ENCODE measurements at regions not wholly inside any gene's neighbourhood (a gene's known extent, or its start where the extent isn't known, plus 50 kb on each side); places are given as distances from the start of the nearest gene placed in this dataset.

DNA sequence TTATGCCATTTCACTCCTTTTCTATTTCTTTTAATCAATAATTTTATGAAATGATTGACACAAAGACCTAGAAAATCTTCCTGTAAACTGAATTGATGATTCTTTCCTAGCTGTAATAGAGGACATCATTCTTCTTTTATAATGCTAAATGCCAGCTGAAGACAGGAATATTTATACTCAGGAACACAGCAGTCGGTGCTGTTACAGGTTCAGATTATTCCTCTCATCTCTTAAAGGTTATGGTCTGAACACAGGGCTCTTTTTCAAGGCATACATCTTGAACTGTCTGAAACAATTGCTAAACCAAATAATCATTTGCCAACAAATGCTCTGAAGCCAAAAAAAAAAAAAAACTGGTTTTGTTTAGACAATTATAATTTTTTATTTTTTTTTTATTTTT, 305.0 kb upstream of the MMADHC start:
- H3K4me3 ChIP-seq (ENCODE audit: low read depth, poor library complexity, severe bottlenecking) = no peak overlapping the region
- WGBS, 2 donors = 50 to 53% methylated on average over 1 of the region's 1 CpG
- intact Hi-C loops (cut with DNase I; ENCODE audit: low total_unique reads) = no loop called here
- TF ChIP-seq POLR2A (IDR thresholded peaks at IDR 0.05) = no peak
- TF ChIP-seq, protein P1, sequence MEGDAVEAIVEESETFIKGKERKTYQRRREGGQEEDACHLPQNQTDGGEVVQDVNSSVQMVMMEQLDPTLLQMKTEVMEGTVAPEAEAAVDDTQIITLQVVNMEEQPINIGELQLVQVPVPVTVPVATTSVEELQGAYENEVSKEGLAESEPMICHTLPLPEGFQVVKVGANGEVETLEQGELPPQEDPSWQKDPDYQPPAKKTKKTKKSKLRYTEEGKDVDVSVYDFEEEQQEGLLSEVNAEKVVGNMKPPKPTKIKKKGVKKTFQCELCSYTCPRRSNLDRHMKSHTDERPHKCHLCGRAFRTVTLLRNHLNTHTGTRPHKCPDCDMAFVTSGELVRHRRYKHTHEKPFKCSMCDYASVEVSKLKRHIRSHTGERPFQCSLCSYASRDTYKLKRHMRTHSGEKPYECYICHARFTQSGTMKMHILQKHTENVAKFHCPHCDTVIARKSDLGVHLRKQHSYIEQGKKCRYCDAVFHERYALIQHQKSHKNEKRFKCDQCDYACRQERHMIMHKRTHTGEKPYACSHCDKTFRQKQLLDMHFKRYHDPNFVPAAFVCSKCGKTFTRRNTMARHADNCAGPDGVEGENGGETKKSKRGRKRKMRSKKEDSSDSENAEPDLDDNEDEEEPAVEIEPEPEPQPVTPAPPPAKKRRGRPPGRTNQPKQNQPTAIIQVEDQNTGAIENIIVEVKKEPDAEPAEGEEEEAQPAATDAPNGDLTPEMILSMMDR (IDR thresholded peaks at IDR 0.05) = no peak
- DNase-seq (ENCODE audit: low spot score in 2 of 2) = no peak

GRCh38 chr2:149885946-149886345, 298.4 kb upstream of the MMADHC start:
- DNase-seq (ENCODE audit: low spot score in 2 of 2) = no peak
- 62 to 70% methylated on average over 2 of the region's 2 CpGs for WGBS, 2 donors
- no peak overlapping the region for H3K4me3 ChIP-seq (ENCODE audit: low read depth, poor library complexity, severe bottlenecking)
- TF ChIP-seq POLR2A (IDR thresholded peaks at IDR 0.05) = no peak
- TF ChIP-seq, protein P1 (IDR thresholded peaks at IDR 0.05) = no peak
- intact Hi-C loops (cut with DNase I; ENCODE audit: low total_unique reads) = no loop called here

DNA sequence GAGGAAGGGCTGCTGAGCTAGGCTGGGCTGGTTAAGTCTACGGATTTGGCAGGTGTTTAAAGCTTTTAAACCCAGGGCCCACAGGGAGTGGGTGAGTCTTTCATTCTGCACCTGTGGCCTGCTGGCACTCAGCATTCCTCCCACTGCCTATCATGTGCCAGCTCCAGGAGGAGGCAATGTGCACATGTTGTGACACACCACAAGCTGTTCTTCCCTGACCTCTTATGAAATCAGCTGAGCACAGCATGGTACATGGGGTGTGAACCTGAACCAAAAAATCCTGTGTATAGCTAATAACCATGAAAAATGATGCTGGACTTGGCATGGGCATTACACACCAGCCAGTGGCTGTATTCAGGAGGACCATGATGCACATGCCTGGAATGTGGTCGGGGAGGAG, 297.9 kb upstream of the MMADHC start:
- intact Hi-C loops (cut with DNase I; ENCODE audit: low total_unique reads) = no loop called here
- no peak for TF ChIP-seq POLR2A (IDR thresholded peaks at IDR 0.05)
- TF ChIP-seq, protein P1 (IDR thresholded peaks at IDR 0.05) = no peak
- no peak overlapping the region for H3K4me3 ChIP-seq (ENCODE audit: low read depth, poor library complexity, severe bottlenecking)
- DNase-seq (ENCODE audit: low spot score in 2 of 2) = peak in 1 of 2 donors; percentile 29
- WGBS, 2 donors = 51 to 59% methylated on average over 2 of the region's 2 CpGs

GRCh38 chr2:149884871-149885270, 297.3 kb upstream of the MMADHC start:
- intact Hi-C loops (cut with DNase I; ENCODE audit: low total_unique reads) = no loop called here
- DNase-seq (ENCODE audit: low spot score in 2 of 2) = no peak
- H3K4me3 ChIP-seq (ENCODE audit: low read depth, poor library complexity, severe bottlenecking) = no peak overlapping the region
- TF ChIP-seq POLR2A (IDR thresholded peaks at IDR 0.05) = no peak
- TF ChIP-seq, protein P1 (IDR thresholded peaks at IDR 0.05) = no peak

GRCh38 chr2:149877913-149878312, 290.3 kb upstream of the MMADHC start:
- 14 to 40% methylated on average over 1 of the region's 1 CpG for WGBS, 2 donors
- no peak overlapping the region for H3K4me3 ChIP-seq (ENCODE audit: low read depth, poor library complexity, severe bottlenecking)
- no peak for DNase-seq (ENCODE audit: low spot score in 2 of 2)
- TF ChIP-seq, protein P1 (IDR thresholded peaks at IDR 0.05) = no peak
- TF ChIP-seq POLR2A (IDR thresholded peaks at IDR 0.05) = no peak
- intact Hi-C loops (cut with DNase I; ENCODE audit: low total_unique reads) = no loop called here

- intact Hi-C loops (cut with DNase I; ENCODE audit: low total_unique reads) = no loop called here
- no peak overlapping the region for H3K4me3 ChIP-seq (ENCODE audit: low read depth, poor library complexity, severe bottlenecking)
- TF ChIP-seq, protein P1 (IDR thresholded peaks at IDR 0.05) = no peak
- TF ChIP-seq POLR2A (IDR thresholded peaks at IDR 0.05) = no peak
- WGBS, 2 donors = 81 to 85% methylated on average over 3 of the region's 3 CpGs
- DNase-seq (ENCODE audit: low spot score in 2 of 2) = no peak
Observed at GRCh38 chr2:149877074-149877473, 289.5 kb upstream of the MMADHC start.

Data from lower leg skin (tissue), 4 donors.